ENCODE measurements at regions not wholly inside any gene's neighbourhood (a gene's known extent, or its start where the extent isn't known, plus 50 kb on each side); places are given as distances from the start of the nearest gene placed in this dataset.

- DNase-seq (ENCODE audit: low read depth, low spot score) = no peak
These were observed 160.5 kb upstream of the KCNG1 start for GRCh38 chr20:51183451-51183850.

DNA sequence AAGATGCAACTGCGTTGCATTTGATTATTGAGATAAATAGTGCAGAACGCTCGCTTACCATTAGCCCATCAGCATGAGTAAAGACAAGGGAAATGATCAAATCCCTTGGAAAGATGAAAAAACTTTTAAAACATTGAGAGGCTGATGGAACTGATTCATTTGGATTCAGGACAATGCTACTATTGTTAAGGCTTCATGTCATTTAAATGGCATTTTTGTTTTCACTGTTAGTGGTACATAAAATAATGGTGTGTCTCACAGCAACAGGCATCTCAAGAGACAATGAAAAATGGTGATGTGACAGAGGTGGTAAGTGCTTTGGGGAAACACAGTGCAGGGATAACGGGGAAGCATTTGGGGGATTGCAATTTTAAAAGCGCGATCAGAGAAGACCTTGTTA, 159.7 kb upstream of the KCNG1 start:
- Histone ChIP-seq H3K27ac (ENCODE audit: control insufficient read depth, insufficient read depth, low read length) (no peak overlapping the region), H3K9me3 (ENCODE audit: control insufficient read depth, low read depth, low read length) (no peaks in the 10 kb centered on the region), H3K9ac (ENCODE audit: control insufficient read depth, extremely low read depth, insufficient read depth, low read length) (no peak overlapping the region), H2AFZ (ENCODE audit: control insufficient read depth, low read length) (no peak overlapping the region), H4K20me1 (ENCODE audit: control insufficient read depth, extremely low read depth, insufficient read depth, low read length) (no peaks in the 10 kb centered on the region), H3K4me2 (ENCODE audit: control insufficient read depth, extremely low read depth, insufficient read depth, low read depth, low read length) (no peak overlapping the region), H3K79me2 (ENCODE audit: control insufficient read depth, insufficient read depth, low read length) (no peaks in the 10 kb centered on the region), H3K27me3 (ENCODE audit: control insufficient read depth, extremely low read depth, insufficient read depth, low read length) (peaks cover 3% of the 10 kb centered on the region), H3K9me1 (ENCODE audit: control insufficient read depth, extremely low read depth, insufficient read depth, low read length) (no peaks in the 10 kb centered on the region), H3K36me3 (ENCODE audit: control insufficient read depth in 2 of 2, extremely low read depth in 1 of 2, insufficient read depth in 2 of 2, low read length in 2 of 2) (no peaks in the 10 kb centered on the region), H3K4me3 (ENCODE audit: control insufficient read depth in 2 of 3, extremely low read depth in 1 of 3, insufficient read depth in 2 of 3, low read depth in 1 of 3, low read length in 3 of 3) (no peak overlapping the region), H3K4me1 (ENCODE audit: control insufficient read depth, extremely low read depth, insufficient read depth, low read length) (no peaks in the 10 kb centered on the region)
- DNase-seq (ENCODE audit: low read depth, low spot score) (no peak), FAIRE-seq (no peak)
- dilution Hi-C loops (cut with MboI; ENCODE audit: extremely low pct_ligation_motif_present, low sequenced_read_pairs) = no loop called here
- TF ChIP-seq, protein P1, sequence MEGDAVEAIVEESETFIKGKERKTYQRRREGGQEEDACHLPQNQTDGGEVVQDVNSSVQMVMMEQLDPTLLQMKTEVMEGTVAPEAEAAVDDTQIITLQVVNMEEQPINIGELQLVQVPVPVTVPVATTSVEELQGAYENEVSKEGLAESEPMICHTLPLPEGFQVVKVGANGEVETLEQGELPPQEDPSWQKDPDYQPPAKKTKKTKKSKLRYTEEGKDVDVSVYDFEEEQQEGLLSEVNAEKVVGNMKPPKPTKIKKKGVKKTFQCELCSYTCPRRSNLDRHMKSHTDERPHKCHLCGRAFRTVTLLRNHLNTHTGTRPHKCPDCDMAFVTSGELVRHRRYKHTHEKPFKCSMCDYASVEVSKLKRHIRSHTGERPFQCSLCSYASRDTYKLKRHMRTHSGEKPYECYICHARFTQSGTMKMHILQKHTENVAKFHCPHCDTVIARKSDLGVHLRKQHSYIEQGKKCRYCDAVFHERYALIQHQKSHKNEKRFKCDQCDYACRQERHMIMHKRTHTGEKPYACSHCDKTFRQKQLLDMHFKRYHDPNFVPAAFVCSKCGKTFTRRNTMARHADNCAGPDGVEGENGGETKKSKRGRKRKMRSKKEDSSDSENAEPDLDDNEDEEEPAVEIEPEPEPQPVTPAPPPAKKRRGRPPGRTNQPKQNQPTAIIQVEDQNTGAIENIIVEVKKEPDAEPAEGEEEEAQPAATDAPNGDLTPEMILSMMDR (optimal IDR thresholded peaks at IDR 0.05 in 1 of 3, IDR thresholded peaks at IDR 0.05 in 1 of 3, conservative IDR thresholded peaks at IDR 0.05 in 1 of 3; ENCODE audit: extremely low read depth in 1 of 3, insufficient read depth in 2 of 3, low read length in 3 of 3) = no peak
- no peak for TF ChIP-seq EZH2 (IDR thresholded peaks at IDR 0.05; ENCODE audit: low read length)

More at GRCh38 chr20:51183451-51183850, 160.5 kb upstream of the KCNG1 start:
- TF ChIP-seq, protein P1 (optimal IDR thresholded peaks at IDR 0.05 in 1 of 3, IDR thresholded peaks at IDR 0.05 in 1 of 3, conservative IDR thresholded peaks at IDR 0.05 in 1 of 3; ENCODE audit: extremely low read depth in 1 of 3, insufficient read depth in 2 of 3, low read length in 3 of 3) = no peak
- TF ChIP-seq EZH2 (IDR thresholded peaks at IDR 0.05; ENCODE audit: low read length) = no peak
- Histone ChIP-seq H3K4me1 (ENCODE audit: control insufficient read depth, extremely low read depth, insufficient read depth, low read length) (no peaks in the 10 kb centered on the region), H3K9me1 (ENCODE audit: control insufficient read depth, extremely low read depth, insufficient read depth, low read length) (no peaks in the 10 kb centered on the region), H4K20me1 (ENCODE audit: control insufficient read depth, extremely low read depth, insufficient read depth, low read length) (no peaks in the 10 kb centered on the region), H3K4me3 (ENCODE audit: control insufficient read depth in 2 of 3, extremely low read depth in 1 of 3, insufficient read depth in 2 of 3, low read depth in 1 of 3, low read length in 3 of 3) (no peak overlapping the region), H2AFZ (ENCODE audit: control insufficient read depth, low read length) (no peak overlapping the region), H3K27me3 (ENCODE audit: control insufficient read depth, extremely low read depth, insufficient read depth, low read length) (peaks cover 3% of the 10 kb centered on the region), H3K9ac (ENCODE audit: control insufficient read depth, extremely low read depth, insufficient read depth, low read length) (no peak overlapping the region), H3K79me2 (ENCODE audit: control insufficient read depth, insufficient read depth, low read length) (no peaks in the 10 kb centered on the region), H3K9me3 (ENCODE audit: control insufficient read depth, low read depth, low read length) (no peaks in the 10 kb centered on the region), H3K27ac (ENCODE audit: control insufficient read depth, insufficient read depth, low read length) (no peak overlapping the region), H3K4me2 (ENCODE audit: control insufficient read depth, extremely low read depth, insufficient read depth, low read depth, low read length) (no peak overlapping the region), H3K36me3 (ENCODE audit: control insufficient read depth in 2 of 2, extremely low read depth in 1 of 2, insufficient read depth in 2 of 2, low read length in 2 of 2) (no peaks in the 10 kb centered on the region)
- dilution Hi-C loops (cut with MboI; ENCODE audit: extremely low pct_ligation_motif_present, low sequenced_read_pairs) = no loop called here
- no peak for FAIRE-seq
